Memory B cell (primary cell): ENCODE measurements at regions not wholly inside any gene's neighbourhood (a gene's known extent, or its start where the extent isn't known, plus 50 kb on each side); places are given as distances from the start of the nearest gene placed in this dataset.
"Not testable (repeated sequence)": the region's sequence is repeated elsewhere in the genome, so short reads cannot be mapped to it uniquely, and the experiment has no call there.

Experiments used
- ATAC-seq: fragments of 150-1000 bp; cut with Tn5 transposase; 2 replicates; pipeline ENCODE4 v1.10.0; 2021; ENCODE audit warnings: low read depth, mild to moderate bottlenecking, moderate library complexity
- DNase-seq, 2 donors: peaks; one replicate each; pipeline ENCODE4 v3.0.0; 2022; ENCODE audit warnings: low spot score in 2 of 2
- H3K27ac Mint-ChIP-seq: one replicate; pipeline ENCODE4 v1.8.0; 2022; ENCODE audit warnings: mild to moderate bottlenecking, moderate library complexity, mixed read lengths
- H3K27me3 Mint-ChIP-seq: one replicate; pipeline ENCODE4 v1.8.0; 2022; ENCODE audit warnings: mixed read lengths
- H3K36me3 Mint-ChIP-seq: one replicate; pipeline ENCODE4 v1.8.0; 2022; ENCODE audit warnings: mild to moderate bottlenecking, mixed read lengths
- H3K4me1 Mint-ChIP-seq: one replicate; pipeline ENCODE4 v1.8.0; 2022; ENCODE audit warnings: mixed read lengths
- H3K4me3 Mint-ChIP-seq: one replicate; pipeline ENCODE4 v1.8.0; 2022; ENCODE audit warnings: mild to moderate bottlenecking, moderate library complexity, mixed read lengths
- H3K9me3 Mint-ChIP-seq: one replicate; pipeline ENCODE4 v1.8.0; 2022; ENCODE audit warnings: mixed read lengths

GRCh38 chr13:104525467-104525866, 1459.2 kb upstream of the SLC10A2 start:
- ATAC-seq: no peak
- Mint-ChIP-seq H3K36me3 (no peaks in the 10 kb centered on the region), H3K4me3 (no peak overlapping the region), H3K9me3 (peaks cover 2% of the 10 kb centered on the region), H3K27ac (no peak overlapping the region), H3K27me3 (no peaks in the 10 kb centered on the region), H3K4me1 (no peaks in the 10 kb centered on the region)
- DNase-seq: no peak

GRCh38 chr13:104522235-104523072, 1456.2 kb upstream of the SLC10A2 start:
- ATAC-seq (no peak), DNase-seq (no peak)
- H3K4me1 Mint-ChIP-seq: no peaks in the 10 kb centered on the region
- H3K9me3 Mint-ChIP-seq: peaks cover 6% of the 10 kb centered on the region
- H3K27me3 Mint-ChIP-seq: no peaks in the 10 kb centered on the region
- H3K27ac Mint-ChIP-seq: no peak overlapping the region
- no peaks in the 10 kb centered on the region for H3K36me3 Mint-ChIP-seq
- no peak overlapping the region for H3K4me3 Mint-ChIP-seq

DNA sequence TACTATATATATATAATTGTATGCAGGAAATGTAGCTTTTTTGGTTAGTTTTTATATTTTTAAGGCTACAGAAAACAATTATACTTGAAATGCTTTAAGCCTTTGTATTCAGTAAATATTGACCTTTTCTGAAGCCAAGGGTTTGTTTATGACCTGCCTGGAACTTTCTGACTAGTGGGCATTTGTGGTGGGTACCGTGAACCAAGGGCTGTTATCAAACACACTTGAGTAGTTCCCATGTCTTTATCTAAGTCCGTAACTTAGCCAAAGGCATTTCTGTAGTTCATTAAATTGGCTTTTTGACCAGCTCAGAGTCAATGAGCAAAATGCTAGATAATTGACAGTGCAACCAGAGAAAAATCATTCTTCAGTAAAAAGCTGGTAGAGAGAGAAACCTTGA, 1444.2 kb upstream of the SLC10A2 start:
- no peaks in the 10 kb centered on the region for H3K36me3 Mint-ChIP-seq
- ATAC-seq: no peak
- no peak overlapping the region for H3K27ac Mint-ChIP-seq
- no peaks in the 10 kb centered on the region for H3K9me3 Mint-ChIP-seq
- DNase-seq: no peak
- H3K4me1 Mint-ChIP-seq: no peaks in the 10 kb centered on the region
- no peak overlapping the region for H3K4me3 Mint-ChIP-seq
- no peaks in the 10 kb centered on the region for H3K27me3 Mint-ChIP-seq

GRCh38 chr13:104493502-104493901, 1427.3 kb upstream of the SLC10A2 start:
- H3K36me3 Mint-ChIP-seq, H3K27me3 Mint-ChIP-seq, H3K27ac Mint-ChIP-seq, H3K4me3 Mint-ChIP-seq, DNase-seq, H3K4me1 Mint-ChIP-seq, H3K9me3 Mint-ChIP-seq, ATAC-seq: not testable (repeated sequence)

DNA sequence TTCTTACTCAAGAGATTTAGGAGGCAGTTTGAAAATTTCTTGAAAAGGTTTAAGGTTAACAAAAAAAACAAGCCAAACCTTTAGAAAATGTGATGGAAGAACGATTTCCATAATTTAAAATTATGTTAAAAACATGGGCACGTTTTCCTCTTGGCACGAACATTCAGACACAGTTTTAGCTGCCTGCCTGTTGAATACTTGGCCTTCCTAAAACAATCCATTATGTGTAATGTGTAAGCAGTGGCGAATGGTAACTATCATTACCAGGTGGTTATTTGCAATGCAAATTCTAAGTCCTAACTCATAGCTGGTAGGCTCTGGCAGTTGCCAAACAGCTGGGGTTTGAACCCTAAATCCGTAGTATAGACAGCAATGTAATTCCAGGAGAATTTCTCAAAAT, 1425.7 kb upstream of the SLC10A2 start:
- H3K27me3 Mint-ChIP-seq: no peaks in the 10 kb centered on the region
- H3K4me3 Mint-ChIP-seq: no peak overlapping the region
- no peaks in the 10 kb centered on the region for H3K36me3 Mint-ChIP-seq
- no peak for ATAC-seq
- H3K27ac Mint-ChIP-seq: no peak overlapping the region
- H3K9me3 Mint-ChIP-seq: peaks cover 4% of the 10 kb centered on the region
- H3K4me1 Mint-ChIP-seq: no peaks in the 10 kb centered on the region
- no peak for DNase-seq

GRCh38 chr13:104487006-104487405, 1420.8 kb upstream of the SLC10A2 start:
- peaks cover 2% of the 10 kb centered on the region for H3K9me3 Mint-ChIP-seq
- no peak overlapping the region for H3K27ac Mint-ChIP-seq
- DNase-seq: no peak
- H3K4me1 Mint-ChIP-seq: no peaks in the 10 kb centered on the region
- no peaks in the 10 kb centered on the region for H3K36me3 Mint-ChIP-seq
- no peak overlapping the region for H3K4me3 Mint-ChIP-seq
- no peak for ATAC-seq
- H3K27me3 Mint-ChIP-seq: no peaks in the 10 kb centered on the region

DNA sequence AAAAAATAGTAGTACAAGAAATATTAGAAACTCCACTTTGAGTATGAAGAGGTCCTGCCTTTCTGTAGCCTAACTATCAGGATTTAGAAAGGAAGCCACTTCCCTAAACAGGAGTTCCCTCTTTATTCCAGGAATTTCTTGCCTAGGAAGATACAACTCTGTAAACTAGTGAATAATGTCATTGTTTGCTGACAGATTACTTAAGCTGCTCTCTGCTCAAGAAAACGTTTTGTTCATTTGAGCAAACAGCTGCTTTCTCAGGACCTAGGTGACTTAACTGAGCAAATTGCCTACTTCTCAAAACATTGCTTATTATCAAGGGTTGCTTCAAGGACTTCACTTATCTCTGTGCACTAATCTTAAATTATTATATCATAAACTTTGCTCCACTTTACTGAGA, 1419.4 kb upstream of the SLC10A2 start:
- H3K4me3 Mint-ChIP-seq: no peak overlapping the region
- ATAC-seq (no peak), DNase-seq (no peak)
- no peaks in the 10 kb centered on the region for H3K9me3 Mint-ChIP-seq
- H3K36me3 Mint-ChIP-seq: no peaks in the 10 kb centered on the region
- H3K27ac Mint-ChIP-seq: no peak overlapping the region
- H3K4me1 Mint-ChIP-seq: no peaks in the 10 kb centered on the region
- H3K27me3 Mint-ChIP-seq: no peaks in the 10 kb centered on the region

GRCh38 chr13:104483631-104484030, 1417.4 kb upstream of the SLC10A2 start:
- ATAC-seq (no peak), DNase-seq (no peak)
- Mint-ChIP-seq H3K27me3 (no peaks in the 10 kb centered on the region), H3K4me1 (no peaks in the 10 kb centered on the region), H3K9me3 (peaks cover 7% of the 10 kb centered on the region), H3K4me3 (no peak overlapping the region), H3K36me3 (no peaks in the 10 kb centered on the region), H3K27ac (no peak overlapping the region)

DNA sequence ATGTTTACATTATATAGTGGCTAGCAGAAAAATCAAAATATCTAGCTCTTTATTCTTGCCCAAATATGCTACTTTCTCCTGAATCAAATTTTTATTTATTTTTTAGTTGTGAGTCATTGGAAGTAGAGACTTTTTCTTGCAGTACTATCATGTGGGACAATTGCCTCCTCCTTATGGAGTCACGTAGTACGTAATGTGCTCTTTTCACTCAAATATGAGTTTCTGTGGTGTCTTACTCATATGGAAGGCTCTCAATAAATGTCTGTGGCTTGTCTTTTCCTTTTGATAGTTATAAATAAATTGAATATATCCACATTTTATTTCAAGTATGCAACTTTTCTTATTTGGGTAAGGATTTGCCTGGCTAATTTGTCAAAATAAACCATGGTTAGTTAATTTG, 1411.0 kb upstream of the SLC10A2 start:
- DNase-seq (no peak), ATAC-seq (no peak)
- Mint-ChIP-seq H3K4me3 (no peak overlapping the region), H3K9me3 (peaks cover 15% of the 10 kb centered on the region), H3K4me1 (no peaks in the 10 kb centered on the region), H3K27me3 (no peaks in the 10 kb centered on the region), H3K27ac (no peak overlapping the region), H3K36me3 (no peaks in the 10 kb centered on the region)

DNA sequence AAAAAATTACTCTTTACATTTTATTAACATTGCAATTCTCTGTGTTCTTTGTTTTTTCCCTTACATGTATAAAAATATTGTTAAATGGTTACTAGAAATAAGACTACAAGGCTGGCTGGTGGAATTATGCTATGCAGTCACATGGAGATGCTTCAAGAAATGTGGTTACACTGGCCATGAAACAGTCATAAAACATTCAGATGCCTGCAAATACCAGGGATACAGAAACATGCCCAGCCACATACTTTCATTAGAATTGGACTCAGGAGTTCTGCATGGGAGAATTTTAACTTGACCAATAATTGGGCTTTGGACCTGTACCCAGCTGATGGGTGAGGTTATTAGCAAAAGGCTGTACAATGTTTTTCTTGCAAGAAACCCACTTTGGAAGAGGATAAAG, 1407.7 kb upstream of the SLC10A2 start:
- DNase-seq (no peak), ATAC-seq (no peak)
- H3K4me1 Mint-ChIP-seq: no peaks in the 10 kb centered on the region
- no peaks in the 10 kb centered on the region for H3K27me3 Mint-ChIP-seq
- peaks cover 12% of the 10 kb centered on the region for H3K9me3 Mint-ChIP-seq
- no peak overlapping the region for H3K27ac Mint-ChIP-seq
- no peaks in the 10 kb centered on the region for H3K36me3 Mint-ChIP-seq
- no peak overlapping the region for H3K4me3 Mint-ChIP-seq

DNA sequence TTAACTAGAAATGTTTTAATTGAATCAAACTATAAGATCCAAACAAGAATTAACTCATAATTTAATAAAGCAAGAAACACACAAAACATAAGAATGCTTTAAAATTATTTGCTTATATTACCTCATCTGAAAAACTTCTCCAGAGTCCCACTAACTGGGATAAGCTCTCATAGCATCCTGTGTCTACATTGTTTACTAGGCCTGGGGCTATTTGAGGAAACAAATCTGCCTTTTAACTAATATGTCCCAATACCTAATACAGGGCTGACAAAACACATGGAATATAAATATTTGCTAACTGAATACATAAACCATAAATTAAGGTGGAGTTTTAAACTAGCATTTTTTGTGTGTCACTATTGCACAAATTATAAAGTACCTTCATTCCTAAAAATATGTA, 1399.8 kb upstream of the SLC10A2 start:
- Mint-ChIP-seq H3K4me3 (no peak overlapping the region), H3K27me3 (no peaks in the 10 kb centered on the region), H3K27ac (no peak overlapping the region), H3K36me3 (no peaks in the 10 kb centered on the region), H3K9me3 (peaks cover 3% of the 10 kb centered on the region), H3K4me1 (no peaks in the 10 kb centered on the region)
- ATAC-seq (no peak), DNase-seq (no peak)

DNA sequence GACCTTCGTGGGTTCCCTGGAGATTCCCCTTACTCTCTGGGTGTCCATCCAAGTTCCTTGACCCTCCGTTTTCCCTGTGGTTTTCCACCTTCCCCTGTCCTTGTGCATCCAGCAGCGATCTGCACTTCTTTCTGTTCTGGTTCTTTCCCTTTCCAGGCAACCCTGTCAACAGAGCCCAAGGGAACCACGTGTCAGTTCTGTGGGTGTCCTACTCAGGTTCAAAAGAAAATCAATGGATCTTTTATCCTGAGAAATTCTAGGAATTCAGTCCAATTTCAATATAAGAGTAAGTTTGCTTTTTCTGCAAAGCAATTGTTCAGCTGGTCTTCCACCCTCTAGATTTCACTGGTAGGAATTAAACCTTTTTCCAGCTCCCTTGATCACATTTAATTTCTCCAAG, 1394.8 kb upstream of the SLC10A2 start:
- H3K36me3 Mint-ChIP-seq: no peaks in the 10 kb centered on the region
- no peak overlapping the region for H3K27ac Mint-ChIP-seq
- DNase-seq (no peak), ATAC-seq (no peak)
- no peaks in the 10 kb centered on the region for H3K27me3 Mint-ChIP-seq
- H3K9me3 Mint-ChIP-seq: peaks cover 2% of the 10 kb centered on the region
- H3K4me1 Mint-ChIP-seq: no peaks in the 10 kb centered on the region
- H3K4me3 Mint-ChIP-seq: no peak overlapping the region

- Mint-ChIP-seq H3K9me3 (peaks cover 2% of the 10 kb centered on the region), H3K4me1 (no peaks in the 10 kb centered on the region), H3K27me3 (no peaks in the 10 kb centered on the region), H3K4me3 (no peak overlapping the region), H3K27ac (no peak overlapping the region), H3K36me3 (no peaks in the 10 kb centered on the region)
- no peak for DNase-seq
- no peak for ATAC-seq
These were observed 1394.3 kb upstream of the SLC10A2 start for GRCh38 chr13:104460554-104460953.

- Mint-ChIP-seq H3K9me3 (peaks cover 18% of the 10 kb centered on the region), H3K27ac (no peak overlapping the region), H3K27me3 (no peaks in the 10 kb centered on the region), H3K4me3 (no peak overlapping the region), H3K36me3 (no peaks in the 10 kb centered on the region), H3K4me1 (no peaks in the 10 kb centered on the region)
- no peak for ATAC-seq
- DNase-seq: no peak
These were observed 1383.8 kb upstream of the SLC10A2 start for GRCh38 chr13:104450006-104450405.

- Mint-ChIP-seq H3K4me1 (no peaks in the 10 kb centered on the region), H3K9me3 (peaks cover 16% of the 10 kb centered on the region), H3K36me3 (no peaks in the 10 kb centered on the region), H3K4me3 (no peak overlapping the region), H3K27ac (no peak overlapping the region), H3K27me3 (no peaks in the 10 kb centered on the region)
- ATAC-seq (no peak), DNase-seq (no peak)
These were observed 1381.1 kb upstream of the SLC10A2 start for GRCh38 chr13:104447348-104447747.
